ENCODE measurements at regions not wholly inside any gene's neighbourhood (a gene's known extent, or its start where the extent isn't known, plus 50 kb on each side); places are given as distances from the start of the nearest gene placed in this dataset.

GRCh38 chr9:85258236-85258635, 483.5 kb downstream of the AGTPBP1 start:
- TF ChIP-seq CTCF (conservative IDR thresholded peaks at IDR 0.05; ENCODE audit: low read length): no peak
- TF ChIP-seq EZH2phosphoT487 (IDR thresholded peaks at IDR 0.05; ENCODE audit: borderline replicate concordance): no peak

All from Loucy (cell line).